MG63 (cell line): ENCODE measurements at regions not wholly inside any gene's neighbourhood (a gene's known extent, or its start where the extent isn't known, plus 50 kb on each side); places are given as distances from the start of the nearest gene placed in this dataset.

Experiments
- DNase-seq: peaks from one replicate; pipeline ENCODE4 v3.0.0-alpha.2; 2020
- H3K27me3 ChIP-seq: fragments of 250-450 bp; sonication (Bioruptor Pico); 2 replicates; pipeline ENCODE4 v1.5.1; 2020; ENCODE audit warnings: mild to moderate bottlenecking, moderate library complexity
- H3K36me3 ChIP-seq: fragments of 250-450 bp; sonication (Bioruptor Pico); 2 replicates; pipeline ENCODE4 v1.5.1; 2020; ENCODE audit warnings: mild to moderate bottlenecking, moderate library complexity
- H3K4me3 ChIP-seq: fragments of 250-450 bp; sonication (Bioruptor Pico); 2 replicates; pipeline ENCODE4 v1.5.1; 2020; ENCODE audit warnings: mild to moderate bottlenecking, moderate library complexity
- H3K9me3 ChIP-seq: fragments of 250-450 bp; sonication (Bioruptor Pico); 2 replicates; pipeline ENCODE4 v1.5.1; 2020; ENCODE audit warnings: mild to moderate bottlenecking, moderate library complexity

GRCh38 chr13:107457686-107458085, 757.6 kb downstream of the LIG4 start:
- Histone ChIP-seq H3K27me3 (no peaks in the 10 kb centered on the region), H3K4me3 (no peak overlapping the region), H3K36me3 (no peaks in the 10 kb centered on the region), H3K9me3 (peaks cover 20% of the 10 kb centered on the region)
- no peak for DNase-seq

GRCh38 chr13:107456431-107456830, 758.9 kb downstream of the LIG4 start:
- Histone ChIP-seq H3K36me3 (no peaks in the 10 kb centered on the region), H3K9me3 (peaks cover 22% of the 10 kb centered on the region), H3K27me3 (no peaks in the 10 kb centered on the region), H3K4me3 (no peak overlapping the region)
- DNase-seq, result no peak

DNA sequence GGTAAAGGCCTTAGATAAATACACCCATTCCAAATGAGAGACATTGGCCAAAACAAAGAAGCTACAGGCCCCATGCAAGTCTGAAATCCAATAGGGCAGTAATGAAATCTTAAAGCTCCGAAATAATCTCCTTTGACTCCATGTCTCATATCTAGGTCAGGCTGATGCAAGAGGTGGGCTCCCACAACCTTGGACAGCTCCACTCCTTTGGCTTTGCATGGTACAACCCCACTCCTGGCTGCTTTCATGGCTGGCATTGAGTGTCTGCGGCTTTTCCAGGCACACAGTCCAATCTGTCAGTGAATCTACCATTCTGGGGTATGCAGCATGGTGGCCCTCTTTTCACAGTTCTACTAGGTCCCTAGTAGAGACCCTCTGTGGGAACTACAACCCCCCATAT, 762.5 kb downstream of the LIG4 start:
- no peaks in the 10 kb centered on the region for H3K36me3 ChIP-seq
- DNase-seq, result no peak
- H3K4me3 ChIP-seq, result no peak overlapping the region
- H3K9me3 ChIP-seq, result peaks cover 22% of the 10 kb centered on the region
- H3K27me3 ChIP-seq, result no peaks in the 10 kb centered on the region

DNA sequence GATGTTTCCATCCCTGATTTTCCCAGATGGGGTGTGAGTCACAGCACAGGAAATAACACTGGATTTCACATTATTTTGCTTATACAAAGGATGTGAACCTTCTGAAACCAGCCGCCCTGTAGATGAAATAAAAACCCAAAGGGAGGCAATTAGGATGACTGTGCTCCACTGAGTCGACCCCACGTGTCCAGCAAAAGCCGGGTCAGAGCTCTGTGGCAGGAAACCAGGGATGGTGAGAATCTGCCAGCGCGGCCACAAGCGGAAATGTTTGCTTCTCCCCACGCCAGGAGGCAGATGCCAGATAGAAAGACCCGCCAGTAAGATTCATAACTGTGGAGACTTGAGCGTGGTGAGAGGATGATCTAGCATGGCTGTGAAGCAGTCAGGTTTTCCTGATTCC, 764.4 kb downstream of the LIG4 start:
- H3K27me3 ChIP-seq, result no peaks in the 10 kb centered on the region
- no peaks in the 10 kb centered on the region for H3K36me3 ChIP-seq
- peaks cover 22% of the 10 kb centered on the region for H3K9me3 ChIP-seq
- peak; percentile 96 for DNase-seq
- H3K4me3 ChIP-seq, result peak overlapping the region; percentile 19; the same call in 1 of the 2 replicates

GRCh38 chr13:107450431-107450830, 764.9 kb downstream of the LIG4 start:
- no peaks in the 10 kb centered on the region for H3K27me3 ChIP-seq
- peaks cover 22% of the 10 kb centered on the region for H3K9me3 ChIP-seq
- no peak for DNase-seq
- H3K4me3 ChIP-seq, result 0 out of 2 replicates have a peak overlapping the region, but pooled peaks have one; percentile 9
- H3K36me3 ChIP-seq, result no peaks in the 10 kb centered on the region

DNA sequence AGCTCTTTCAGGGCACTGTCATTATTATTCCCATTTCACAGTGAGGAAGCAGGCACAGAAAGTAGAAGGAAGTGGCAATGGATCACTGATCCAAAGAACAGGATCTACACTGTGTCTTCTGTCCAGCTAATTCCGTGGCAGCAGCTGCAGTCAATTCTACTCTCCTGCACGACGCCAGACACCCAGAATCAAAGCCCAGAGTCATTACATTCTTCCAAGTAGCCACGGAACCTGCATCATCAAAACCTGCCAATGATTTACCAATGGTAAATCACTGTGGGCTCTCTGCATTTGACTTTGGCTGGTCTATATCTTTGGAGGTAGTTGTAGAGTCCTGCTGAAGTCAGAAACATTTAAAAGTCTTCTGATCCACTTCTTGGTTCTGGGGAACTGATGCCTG, 767.7 kb downstream of the LIG4 start:
- no peaks in the 10 kb centered on the region for H3K27me3 ChIP-seq
- H3K36me3 ChIP-seq, result no peaks in the 10 kb centered on the region
- peaks cover 1% of the 10 kb centered on the region for H3K9me3 ChIP-seq
- DNase-seq, result no peak
- no peak overlapping the region for H3K4me3 ChIP-seq

GRCh38 chr13:107441279-107441678, 774.1 kb downstream of the LIG4 start:
- Histone ChIP-seq H3K27me3 (no peaks in the 10 kb centered on the region), H3K9me3 (no peaks in the 10 kb centered on the region), H3K36me3 (no peaks in the 10 kb centered on the region), H3K4me3 (no peak overlapping the region)
- DNase-seq, result no peak

- no peaks in the 10 kb centered on the region for H3K36me3 ChIP-seq
- H3K9me3 ChIP-seq, result no peaks in the 10 kb centered on the region
- DNase-seq, result no peak
- H3K27me3 ChIP-seq, result no peaks in the 10 kb centered on the region
- no peak overlapping the region for H3K4me3 ChIP-seq
Measured at GRCh38 chr13:107438251-107438650, 777.1 kb downstream of the LIG4 start.

- Histone ChIP-seq H3K4me3 (no peak overlapping the region), H3K9me3 (no peaks in the 10 kb centered on the region), H3K27me3 (no peaks in the 10 kb centered on the region), H3K36me3 (no peaks in the 10 kb centered on the region)
- no peak for DNase-seq
Measured at GRCh38 chr13:107434347-107434746, 781.0 kb downstream of the LIG4 start.

GRCh38 chr13:107427536-107427935, 787.8 kb downstream of the LIG4 start:
- no peak for DNase-seq
- H3K9me3 ChIP-seq, result no peaks in the 10 kb centered on the region
- no peak overlapping the region for H3K4me3 ChIP-seq
- no peaks in the 10 kb centered on the region for H3K36me3 ChIP-seq
- H3K27me3 ChIP-seq, result no peaks in the 10 kb centered on the region

GRCh38 chr13:107422421-107422820, 792.9 kb downstream of the LIG4 start:
- H3K4me3 ChIP-seq, result peak overlapping the region; percentile 18; the same call in 1 of the 2 replicates
- no peaks in the 10 kb centered on the region for H3K36me3 ChIP-seq
- DNase-seq, result no peak
- no peaks in the 10 kb centered on the region for H3K9me3 ChIP-seq
- H3K27me3 ChIP-seq, result no peaks in the 10 kb centered on the region

GRCh38 chr13:107421951-107422350, 793.4 kb downstream of the LIG4 start:
- Histone ChIP-seq H3K36me3 (no peaks in the 10 kb centered on the region), H3K27me3 (no peaks in the 10 kb centered on the region), H3K4me3 (peak overlapping the region; percentile 18; the same call in 1 of the 2 replicates), H3K9me3 (no peaks in the 10 kb centered on the region)
- DNase-seq, result no peak

DNA sequence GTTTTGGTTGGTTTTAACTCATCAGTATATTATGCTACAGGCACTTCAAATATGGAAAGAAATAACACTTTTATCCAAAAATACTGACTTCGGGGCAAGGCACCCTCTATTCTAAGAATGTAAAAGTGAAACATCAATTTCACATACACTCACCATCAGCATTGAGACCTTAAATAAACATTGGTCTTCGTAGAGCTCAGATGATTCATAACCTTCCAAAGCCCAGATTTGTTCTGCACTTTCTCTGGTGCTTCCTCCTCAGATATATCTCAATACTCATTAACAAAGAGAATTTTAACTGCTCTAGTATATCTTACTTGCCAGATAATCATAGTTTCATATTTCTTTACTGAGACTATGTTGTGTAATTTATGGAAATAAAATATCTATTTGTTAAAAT, 794.3 kb downstream of the LIG4 start:
- H3K4me3 ChIP-seq, result peak overlapping the region; percentile 38
- DNase-seq, result no peak

GRCh38 chr13:107413005-107413404, 802.3 kb downstream of the LIG4 start:
- Histone ChIP-seq H3K9me3 (no peaks in the 10 kb centered on the region), H3K27me3 (no peaks in the 10 kb centered on the region), H3K36me3 (no peaks in the 10 kb centered on the region), H3K4me3 (no peak overlapping the region)
- no peak for DNase-seq

More for the DNA sequence above, 794.3 kb downstream of the LIG4 start:
- Histone ChIP-seq H3K9me3 (no peaks in the 10 kb centered on the region), H3K27me3 (no peaks in the 10 kb centered on the region), H3K36me3 (no peaks in the 10 kb centered on the region)

GRCh38 chr13:107407074-107407473, 808.3 kb downstream of the LIG4 start:
- no peak for DNase-seq
- H3K9me3 ChIP-seq, result peaks cover 2% of the 10 kb centered on the region; the same call in 1 of the 2 replicates
- H3K4me3 ChIP-seq, result no peak overlapping the region
- no peaks in the 10 kb centered on the region for H3K27me3 ChIP-seq
- H3K36me3 ChIP-seq, result no peaks in the 10 kb centered on the region

- no peak for DNase-seq
- no peaks in the 10 kb centered on the region for H3K9me3 ChIP-seq
- no peaks in the 10 kb centered on the region for H3K27me3 ChIP-seq
- no peak overlapping the region for H3K4me3 ChIP-seq
- no peaks in the 10 kb centered on the region for H3K36me3 ChIP-seq
Measured at GRCh38 chr13:107395927-107396662, 819.2 kb downstream of the LIG4 start.

DNA sequence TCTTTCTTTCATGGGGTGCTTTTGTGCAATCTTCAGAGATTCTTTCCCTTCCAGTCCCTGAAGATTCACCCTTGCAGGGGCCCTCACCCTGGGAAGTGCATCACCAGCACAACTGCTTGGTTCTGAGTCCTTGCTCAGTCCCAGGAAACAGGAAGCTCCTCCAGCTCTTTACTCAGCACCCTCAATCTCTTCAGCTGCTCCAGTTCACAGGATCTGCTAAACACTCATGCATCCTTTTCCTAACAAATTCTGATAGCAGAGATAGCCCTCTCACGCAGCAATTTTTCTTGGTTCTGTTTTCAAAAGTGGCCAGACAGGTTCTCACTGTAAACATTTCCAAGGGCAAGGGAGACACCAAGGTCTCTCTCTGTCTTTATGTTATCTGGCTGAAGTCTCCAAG, 823.1 kb downstream of the LIG4 start:
- Histone ChIP-seq H3K27me3 (no peaks in the 10 kb centered on the region), H3K36me3 (no peaks in the 10 kb centered on the region), H3K9me3 (no peaks in the 10 kb centered on the region), H3K4me3 (no peak overlapping the region)
- DNase-seq, result no peak

DNA sequence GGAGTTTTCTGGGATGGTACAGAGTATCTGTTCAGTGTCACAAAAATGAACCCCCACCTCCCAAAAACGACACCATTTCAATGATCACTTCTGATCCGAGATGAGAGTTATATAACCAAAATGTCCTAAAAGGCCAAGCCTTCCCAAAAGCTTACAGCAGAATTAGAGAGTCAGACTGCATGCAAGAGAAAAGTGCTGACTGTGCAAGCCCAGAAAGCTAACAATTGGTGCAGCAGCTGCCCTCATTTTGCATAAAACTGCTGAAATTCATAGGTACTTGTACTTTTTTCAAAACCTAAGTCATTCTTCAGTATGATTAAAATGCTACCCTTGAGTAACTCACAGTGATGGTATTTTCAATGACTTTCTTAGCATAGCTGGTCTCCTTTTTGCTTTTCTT, 819.6 kb upstream of the ARGLU1 start:
- Histone ChIP-seq H3K36me3 (no peaks in the 10 kb centered on the region), H3K9me3 (no peaks in the 10 kb centered on the region), H3K4me3 (no peak overlapping the region), H3K27me3 (no peaks in the 10 kb centered on the region)
- DNase-seq, result no peak
